GM12878 (cell line): ENCODE measurements at regions not wholly inside any gene's neighbourhood (a gene's known extent, or its start where the extent isn't known, plus 50 kb on each side); places are given as distances from the start of the nearest gene placed in this dataset. TPM values are rescaled to one million over a fixed set of nuclear protein-coding genes. Genes with fewer than 3 reads are reported as not detected.
"Not testable (repeated sequence)": the region's sequence is repeated elsewhere in the genome, so short reads cannot be mapped to it uniquely, and the experiment has no call there.

Experiments
- ATAC-seq: fragments of 200-7000 bp; cut with Tn5 transposase; 3 replicates; pipeline ENCODE4 v1.9.1; 2020; ENCODE audit warnings: mild to moderate bottlenecking, moderate library complexity
- BruUV-seq: library from RNA; stranded (reverse); fragments of 400-500 nt; replicated peaks from 2 replicates; lab custom pipeline; 2021; lab: Mats Ljungman, UMichigan
- CTCF ChIA-PET: fragments of 300-600 bp; sonication (Branson Sonifier 250); formaldehyde crosslinking; extraction: SDS; loops from one replicate; lab custom pipeline; 2021; ENCODE audit warnings: inconsistent platforms; lab: Yijun Ruan, JAX
- POLR2A ChIA-PET: fragments of 350-600 bp; formaldehyde crosslinking; extraction: SDS; loops from one replicate; lab custom pipeline; 2021; ENCODE audit warnings: inconsistent platforms; lab: Charles Lee
- RAD21 ChIA-PET: fragments of 300-600 bp; sonication (Branson Sonifier 250); formaldehyde crosslinking; loops from one replicate; lab custom pipeline; 2023; ENCODE audit warnings: antibody characterized with exemption; ENCODE audit not compliant: unreplicated experiment; lab: Charles Lee
- SMC1A ChIA-PET: fragments of 300-600 bp; sonication (Branson Sonifier 250); formaldehyde crosslinking; loops from one replicate; lab custom pipeline; 2023; ENCODE audit not compliant: unreplicated experiment, uncharacterized antibody; lab: Charles Lee
- DNase-seq: peaks from one replicate; pipeline ENCODE4 v3.0.0-alpha.2; 2011; ENCODE audit warnings: low read depth, low spot score
- FAIRE-seq: peaks from 3 replicates; lab custom pipeline; 2011; peaks lifted over from hg19 to GRCh38; lab: Jason Lieb, UNC
- H2AFZ ChIP-seq: 2 replicates; pipeline ENCODE4 v1.6.0; 2011; ENCODE audit warnings: low read depth, low read length, control low read depth; ENCODE audit not compliant: control insufficient read depth
- H3K27ac ChIP-seq: 2 replicates; pipeline ENCODE4 v1.5.1; 2011; ENCODE audit warnings: control low read depth; ENCODE audit not compliant: control insufficient read depth, insufficient read depth
- H3K27me3 ChIP-seq, 2 experiments: replicated peaks in 1 of 2; 2 replicates each; pipeline versions ENCODE4 v1.6.0 to v1.6.1; 2011; ENCODE audit warnings: low read length in 1 of 2; ENCODE audit not compliant: control insufficient read depth in 2 of 2, insufficient read depth in 2 of 2
- H3K36me3 ChIP-seq, 2 experiments: 2 replicates each; pipeline ENCODE4 v1.5.1; 2011; ENCODE audit warnings: low read length in 1 of 2; ENCODE audit not compliant: control insufficient read depth in 2 of 2, insufficient read depth in 2 of 2
- H3K4me1 ChIP-seq: 2 replicates; pipeline ENCODE4 v1.6.1; 2011; ENCODE audit warnings: mild to moderate bottlenecking, low read length, moderate library complexity, mixed read lengths; ENCODE audit not compliant: control insufficient read depth, insufficient read depth
- H3K4me2 ChIP-seq: 2 replicates; pipeline ENCODE4 v1.6.0; 2011; ENCODE audit warnings: control low read depth; ENCODE audit not compliant: control insufficient read depth, insufficient read depth
- H3K4me3 ChIP-seq: fragments of 200-600 bp; sonication (generic); 2 replicates; pipeline ENCODE4 v1.5.1; 2016
- H3K79me2 ChIP-seq: 2 replicates; pipeline ENCODE4 v1.6.0; 2011; ENCODE audit warnings: low read length; ENCODE audit not compliant: control insufficient read depth, insufficient read depth
- H3K9ac ChIP-seq: 2 replicates; pipeline ENCODE4 v1.8.0; 2011; ENCODE audit warnings: low read length, control low read depth, mixed read lengths; ENCODE audit not compliant: control insufficient read depth, insufficient read depth
- H3K9me3 ChIP-seq: replicated peaks from 3 replicates; pipeline ENCODE4 v1.5.1; 2011; ENCODE audit warnings: mild to moderate bottlenecking, low read length; ENCODE audit not compliant: control insufficient read depth, insufficient read depth
- H4K20me1 ChIP-seq: 2 replicates; pipeline ENCODE4 v1.6.0; 2011; ENCODE audit not compliant: control insufficient read depth, insufficient read depth
- WGBS: methylation state at CpG from one replicate; pipeline ENCODE4 v1.1.6; 2016; ENCODE audit warnings: low lambda C conversion rate; ENCODE audit not compliant: insufficient replicate concordance, insufficient coverage; ENCODE audit errors: missing lambda C conversion rate; 5-methylcytosine and 5-hydroxymethylcytosine counted together
- in situ Hi-C: fragments of 300-500 bp; cut with MboI; formaldehyde crosslinking; loops from 9 replicates; pipeline ENCODE4 v1.14.3; 2018; ENCODE audit warnings: mixed read lengths
- intact Hi-C: fragments of 100-400 bp; cut with micrococcal nuclease; formaldehyde crosslinking; loops from one replicate; pipeline ENCODE4 v1.14.2; 2022; ENCODE audit not compliant: unreplicated experiment
- small RNA-seq: library from RNA; depleted of rRNA; stranded (forward); fragments of <200 nt; gene quantifications from one replicate; pipeline ENCODE3, GENCODE V24; 2014

- ATAC-seq, intact Hi-C loops, H2AFZ ChIP-seq, H4K20me1 ChIP-seq, H3K9me3 ChIP-seq, H3K4me2 ChIP-seq, DNase-seq, BruUV-seq, H3K27ac ChIP-seq, H3K79me2 ChIP-seq, H3K9ac ChIP-seq, H3K4me3 ChIP-seq, RAD21 ChIA-PET, in situ Hi-C loops, SMC1A ChIA-PET, POLR2A ChIA-PET, H3K36me3 ChIP-seq, H3K4me1 ChIP-seq, CTCF ChIA-PET, H3K27me3 ChIP-seq, FAIRE-seq: not testable (repeated sequence)
- WGBS: no CpG with 5 or more reads among the region's 32 CpGs
Observed at GRCh38 chr9:61868965-61869364, 679.1 kb downstream of the SPATA31A7 start.

- H3K79me2 ChIP-seq, intact Hi-C loops, FAIRE-seq, CTCF ChIA-PET, H3K4me1 ChIP-seq, POLR2A ChIA-PET, H3K4me2 ChIP-seq, H3K4me3 ChIP-seq, H3K9me3 ChIP-seq, H4K20me1 ChIP-seq, H3K27me3 ChIP-seq, ATAC-seq, H3K27ac ChIP-seq, RAD21 ChIA-PET, SMC1A ChIA-PET, H2AFZ ChIP-seq, BruUV-seq, H3K9ac ChIP-seq, DNase-seq, H3K36me3 ChIP-seq, in situ Hi-C loops: not testable (repeated sequence)
- 79% methylated on average over 1 of the region's 2 CpGs for WGBS
Observed at GRCh38 chr9:61872329-61872728, 682.5 kb downstream of the SPATA31A7 start.

Small RNAs in the stretch of these regions (small RNA-seq; reads per million reads assigned to genes)
- not detected for gene AL391987.6
